GM18867 (cell line): ENCODE measurements at regions not wholly inside any gene's neighbourhood (a gene's known extent, or its start where the extent isn't known, plus 50 kb on each side); places are given as distances from the start of the nearest gene placed in this dataset.
A peak's percentile ranks its signal among the peaks of the same experiment; 100 is the strongest.
"Not testable (repeated sequence)": the region's sequence is repeated elsewhere in the genome, so short reads cannot be mapped to it uniquely, and the experiment has no call there.

Source experiments
- ATAC-seq: cut with Tn5 transposase; IDR thresholded peaks from one replicate; pipeline ENCODE4 v1.9.1; 2021; ENCODE audit warnings: mild to moderate bottlenecking, moderate library complexity; ENCODE audit not compliant: unreplicated experiment

GRCh38 chr3:110436209-110436608 lies 635.4 kb upstream of the NECTIN3 start:
- no peak for ATAC-seq

- ATAC-seq, result not testable (repeated sequence)
Observed at GRCh38 chr3:110440066-110440653, 631.5 kb upstream of the NECTIN3 start.

- ATAC-seq, result no peak
Observed at GRCh38 chr3:110454066-110454465, 617.5 kb upstream of the NECTIN3 start.

- ATAC-seq, result no peak
Observed at GRCh38 chr3:110456001-110456400, 615.6 kb upstream of the NECTIN3 start.

GRCh38 chr3:110456438-110457138 lies 615.0 kb upstream of the NECTIN3 start:
- ATAC-seq, result no peak

- ATAC-seq, result no peak
Observed at GRCh38 chr3:110457508-110457907, 614.1 kb upstream of the NECTIN3 start.

GRCh38 chr3:110459021-110459420 lies 612.6 kb upstream of the NECTIN3 start:
- ATAC-seq, result no peak

- ATAC-seq, result no peak
Observed at GRCh38 chr3:110470310-110470709, 601.3 kb upstream of the NECTIN3 start.

GRCh38 chr3:110473405-110473804 lies 598.2 kb upstream of the NECTIN3 start:
- ATAC-seq, result no peak

GRCh38 chr3:110474397-110474796 lies 597.2 kb upstream of the NECTIN3 start:
- ATAC-seq, result no peak

GRCh38 chr3:110478377-110479054 lies 593.1 kb upstream of the NECTIN3 start:
- ATAC-seq, result no peak

GRCh38 chr3:110479731-110480130 lies 591.9 kb upstream of the NECTIN3 start:
- no peak for ATAC-seq

GRCh38 chr3:110485389-110485788 lies 586.2 kb upstream of the NECTIN3 start:
- ATAC-seq, result no peak

- no peak for ATAC-seq
Observed at GRCh38 chr3:110487840-110488239, 583.8 kb upstream of the NECTIN3 start.

- no peak for ATAC-seq
Observed at GRCh38 chr3:110491413-110491812, 580.2 kb upstream of the NECTIN3 start.

- ATAC-seq, result no peak
Observed at GRCh38 chr3:110492876-110493275, 578.7 kb upstream of the NECTIN3 start.

GRCh38 chr3:110493438-110494092 lies 578.1 kb upstream of the NECTIN3 start:
- ATAC-seq, result no peak

GRCh38 chr3:110494093-110494490 lies 577.5 kb upstream of the NECTIN3 start:
- no peak for ATAC-seq

GRCh38 chr3:110494728-110495127 lies 576.9 kb upstream of the NECTIN3 start:
- ATAC-seq, result peak; percentile 66

GRCh38 chr3:110495201-110495927 lies 576.3 kb upstream of the NECTIN3 start:
- peak; percentile 17 for ATAC-seq

GRCh38 chr3:110504401-110504800 lies 567.2 kb upstream of the NECTIN3 start:
- no peak for ATAC-seq
